GM23248 (cell line): ENCODE measurements at regions not wholly inside any gene's neighbourhood (a gene's known extent, or its start where the extent isn't known, plus 50 kb on each side); places are given as distances from the start of the nearest gene placed in this dataset.

ENCODE experiments used
- DNase-seq: peaks from one replicate; pipeline ENCODE4 v3.0.0-alpha.2; 2015
- H2AFZ ChIP-seq: fragments of 200-600 bp; sonication (generic); 2 replicates; pipeline ENCODE4 v1.6.1; 2016; ENCODE audit warnings: antibody characterized with exemption
- H3F3A ChIP-seq: fragments of 200-600 bp; sonication (generic); 2 replicates; pipeline ENCODE4 v1.6.1; 2016; ENCODE audit warnings: mild to moderate bottlenecking, antibody characterized with exemption, mixed run types; ENCODE audit not compliant: insufficient read depth
- H3K27ac ChIP-seq: fragments of 200-600 bp; sonication (generic); 2 replicates; pipeline ENCODE4 v1.5.1; 2016; ENCODE audit warnings: mild to moderate bottlenecking
- H3K27me3 ChIP-seq: fragments of 200-600 bp; sonication (generic); replicated peaks from 2 replicates; pipeline ENCODE4 v1.6.1; 2016; ENCODE audit warnings: mild to moderate bottlenecking; ENCODE audit not compliant: insufficient read depth
- H3K36me3 ChIP-seq: fragments of 200-600 bp; sonication (generic); 2 replicates; pipeline ENCODE4 v1.6.1; 2016; ENCODE audit warnings: low read depth, mild to moderate bottlenecking
- H3K4me1 ChIP-seq: fragments of 200-600 bp; sonication (generic); 2 replicates; pipeline ENCODE4 v1.6.1; 2016; ENCODE audit warnings: mild to moderate bottlenecking; ENCODE audit not compliant: insufficient read depth
- H3K4me2 ChIP-seq: fragments of 200-600 bp; sonication (generic); one replicate; pipeline ENCODE4 v1.6.1; 2016; ENCODE audit warnings: mild to moderate bottlenecking; ENCODE audit not compliant: unreplicated experiment
- H3K4me3 ChIP-seq: fragments of 200-600 bp; sonication (generic); 2 replicates; pipeline ENCODE4 v1.5.1; 2016; ENCODE audit warnings: mild to moderate bottlenecking
- H3K79me2 ChIP-seq: fragments of 200-600 bp; sonication (generic); 2 replicates; pipeline ENCODE4 v1.6.1; 2016; ENCODE audit warnings: mild to moderate bottlenecking; ENCODE audit not compliant: insufficient read depth
- H3K9ac ChIP-seq: fragments of 200-600 bp; sonication (generic); 2 replicates; pipeline ENCODE4 v1.6.1; 2016; ENCODE audit warnings: mild to moderate bottlenecking
- H3K9me2 ChIP-seq: fragments of 200-600 bp; sonication (generic); 2 replicates; pipeline ENCODE4 v1.6.1; 2016; ENCODE audit warnings: mixed run types, mild to moderate bottlenecking, moderate library complexity; ENCODE audit not compliant: insufficient read depth
- H3K9me3 ChIP-seq: fragments of 200-600 bp; sonication (generic); one replicate; pipeline ENCODE4 v1.6.1; 2017; ENCODE audit warnings: low read depth
- H4K20me1 ChIP-seq: fragments of 200-600 bp; sonication (generic); 2 replicates; pipeline ENCODE4 v1.6.0; 2016; ENCODE audit not compliant: insufficient read depth
- EZH2 ChIP-seq: fragments of 200-600 bp; sonication (generic); IDR thresholded peaks from 2 replicates; pipeline ENCODE4 v1.6.1; 2018; ENCODE audit warnings: antibody characterized with exemption, mild to moderate bottlenecking; ENCODE audit not compliant: insufficient read depth, poor library complexity, severe bottlenecking
- EZH2phosphoT487 ChIP-seq: fragments of 200-600 bp; sonication (generic); IDR thresholded peaks from 2 replicates; pipeline ENCODE4 v1.6.1; 2018; ENCODE audit warnings: antibody characterized with exemption, moderate library complexity, mild to moderate bottlenecking, low read depth; ENCODE audit not compliant: insufficient read depth
- WGBS, 2 experiments: methylation state at CpG; one replicate each; pipeline ENCODE4 v1.1.6; 2015 to 2017; ENCODE audit warnings: low lambda C conversion rate in 2 of 2, low coverage in 1 of 2; ENCODE audit errors: missing lambda C conversion rate in 2 of 2; 5-methylcytosine and 5-hydroxymethylcytosine counted together
- in situ Hi-C: fragments of 300-500 bp; cut with MboI; formaldehyde crosslinking; loops from 2 replicates; pipeline ENCODE4 v1.15.0; 2020

DNA sequence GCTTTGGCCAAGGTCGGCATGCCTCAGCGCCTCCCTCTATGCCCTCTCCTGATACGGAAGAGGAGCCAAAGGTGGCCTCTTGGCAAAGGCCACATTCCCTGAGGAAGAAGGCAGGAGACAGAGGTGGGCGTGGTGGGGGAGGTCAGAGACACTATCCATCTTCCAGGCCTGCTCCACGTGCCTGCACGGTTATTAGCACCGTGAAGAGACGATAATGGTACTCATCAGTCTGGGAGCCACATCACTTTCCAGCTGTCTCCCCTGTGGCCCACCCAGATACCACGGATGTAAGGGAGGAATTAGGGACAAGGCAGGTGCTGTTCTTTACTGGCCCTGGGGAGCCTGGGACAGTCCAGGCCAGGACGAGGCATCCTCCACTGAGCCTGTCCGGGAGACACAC, 354.3 kb downstream of the MN1 start:
- no peaks in the 10 kb centered on the region for H4K20me1 ChIP-seq
- no peaks in the 10 kb centered on the region for H3K9me2 ChIP-seq
- no peak overlapping the region for H3K4me3 ChIP-seq
- in situ Hi-C loops, result no loop called here
- H3K27me3 ChIP-seq, result no peaks in the 10 kb centered on the region
- no peak overlapping the region for H3K4me2 ChIP-seq
- H3K27ac ChIP-seq, result no peak overlapping the region
- no peaks in the 10 kb centered on the region for H3K9me3 ChIP-seq
- H3K9ac ChIP-seq, result no peak overlapping the region
- TF ChIP-seq EZH2phosphoT487, result no peak
- no peak for TF ChIP-seq EZH2
- no peaks in the 10 kb centered on the region for H3K79me2 ChIP-seq
- H3K36me3 ChIP-seq, result no peaks in the 10 kb centered on the region
- no peaks in the 10 kb centered on the region for H3K4me1 ChIP-seq
- no peak for DNase-seq
- WGBS, 2 experiments, result 89 to 91% methylated on average over 11 of the region's 11 CpGs
- no peak overlapping the region for H2AFZ ChIP-seq
- no peaks in the 10 kb centered on the region for H3F3A ChIP-seq

GRCh38 chr22:27450448-27450847, 351.1 kb downstream of the MN1 start:
- Histone ChIP-seq H3K27ac (no peak overlapping the region), H3K4me2 (no peak overlapping the region), H2AFZ (no peak overlapping the region), H3K9me2 (no peaks in the 10 kb centered on the region), H3K4me1 (peaks cover 5% of the 10 kb centered on the region; the same call in 1 of the 2 replicates), H3F3A (no peaks in the 10 kb centered on the region), H3K79me2 (no peaks in the 10 kb centered on the region), H3K9me3 (no peaks in the 10 kb centered on the region), H3K36me3 (no peaks in the 10 kb centered on the region), H3K4me3 (no peak overlapping the region), H3K27me3 (no peaks in the 10 kb centered on the region), H3K9ac (no peak overlapping the region), H4K20me1 (no peaks in the 10 kb centered on the region)
- TF ChIP-seq EZH2 (no peak), EZH2phosphoT487 (no peak)
- in situ Hi-C loops, result no loop called here
- DNase-seq, result no peak

- Histone ChIP-seq H3K4me3 (no peak overlapping the region), H2AFZ (no peak overlapping the region), H3K4me1 (peaks cover 18% of the 10 kb centered on the region), H3K9me2 (no peaks in the 10 kb centered on the region), H3K27me3 (no peaks in the 10 kb centered on the region), H3K36me3 (no peaks in the 10 kb centered on the region), H3K79me2 (no peaks in the 10 kb centered on the region), H3K9me3 (no peaks in the 10 kb centered on the region), H3F3A (peaks cover 7% of the 10 kb centered on the region), H3K4me2 (no peak overlapping the region), H3K27ac (no peak overlapping the region), H3K9ac (no peak overlapping the region), H4K20me1 (no peaks in the 10 kb centered on the region)
- in situ Hi-C loops, result no loop called here
- 69 to 77% methylated on average over 3 to 4 of the region's 4 CpGs for WGBS, 2 experiments
- DNase-seq, result no peak
- TF ChIP-seq EZH2phosphoT487 (no peak), EZH2 (no peak)
Measured at GRCh38 chr22:27452245-27452644, 349.3 kb downstream of the MN1 start.

DNA sequence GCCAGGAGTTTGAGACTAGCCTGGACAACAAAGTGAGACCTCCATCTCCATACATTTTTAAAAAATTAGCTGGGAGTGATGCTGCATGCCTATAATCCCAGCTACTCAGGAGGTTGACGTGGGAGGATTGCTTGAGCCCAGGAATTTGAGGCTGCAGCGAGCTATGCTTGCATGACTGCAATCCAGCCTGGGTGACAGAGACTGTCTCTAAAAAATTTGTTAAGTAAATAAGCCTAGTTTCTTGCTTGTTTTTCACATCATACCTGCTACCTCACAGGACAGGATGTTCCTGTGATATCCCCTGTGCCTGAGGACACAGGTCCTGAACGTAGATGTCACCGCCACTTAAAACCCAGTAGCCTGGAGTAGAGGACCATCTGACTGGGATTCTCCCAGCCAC, 348.6 kb downstream of the MN1 start:
- Histone ChIP-seq H3K27ac (no peak overlapping the region), H3K9ac (no peak overlapping the region), H3K79me2 (no peaks in the 10 kb centered on the region), H3K36me3 (no peaks in the 10 kb centered on the region), H3K4me2 (no peak overlapping the region), H3K27me3 (no peaks in the 10 kb centered on the region), H4K20me1 (no peaks in the 10 kb centered on the region), H3K9me3 (no peaks in the 10 kb centered on the region), H3K4me3 (no peak overlapping the region), H3K9me2 (no peaks in the 10 kb centered on the region), H3K4me1 (peaks cover 24% of the 10 kb centered on the region), H2AFZ (no peak overlapping the region), H3F3A (peaks cover 13% of the 10 kb centered on the region)
- 88 to 89% methylated on average over 4 of the region's 4 CpGs for WGBS, 2 experiments
- in situ Hi-C loops, result no loop called here
- no peak for DNase-seq
- TF ChIP-seq EZH2 (no peak), EZH2phosphoT487 (no peak)

GRCh38 chr22:27453725-27454124, 347.8 kb downstream of the MN1 start:
- H3K36me3 ChIP-seq, result no peaks in the 10 kb centered on the region
- TF ChIP-seq EZH2 (no peak), EZH2phosphoT487 (no peak)
- H3K27ac ChIP-seq, result no peak overlapping the region
- no peaks in the 10 kb centered on the region for H3K27me3 ChIP-seq
- in situ Hi-C loops, result no loop called here
- no peak overlapping the region for H2AFZ ChIP-seq
- peaks cover 27% of the 10 kb centered on the region for H3K4me1 ChIP-seq
- no peaks in the 10 kb centered on the region for H4K20me1 ChIP-seq
- no peak overlapping the region for H3K4me2 ChIP-seq
- H3F3A ChIP-seq, result peaks cover 17% of the 10 kb centered on the region
- no peaks in the 10 kb centered on the region for H3K9me3 ChIP-seq
- H3K4me3 ChIP-seq, result no peak overlapping the region
- H3K9ac ChIP-seq, result no peak overlapping the region
- 76 to 87% methylated on average over 4 of the region's 4 CpGs for WGBS, 2 experiments
- DNase-seq, result no peak
- no peaks in the 10 kb centered on the region for H3K79me2 ChIP-seq
- no peaks in the 10 kb centered on the region for H3K9me2 ChIP-seq
